OCI-LY7 (cell line): ENCODE measurements at regions not wholly inside any gene's neighbourhood (a gene's known extent, or its start where the extent isn't known, plus 50 kb on each side); places are given as distances from the start of the nearest gene placed in this dataset.

Experiments
- EZH2phosphoT487 ChIP-seq: fragments of 200-600 bp; sonication (generic); IDR thresholded peaks from 2 replicates; pipeline ENCODE4 v1.6.1; 2018; ENCODE audit warnings: low read depth, borderline replicate concordance, mild to moderate bottlenecking, mixed run types, antibody characterized with exemption, low read length, moderate library complexity, mixed read lengths
- TF ChIP-seq, protein P1 (sequence below): fragments of 200-600 bp; sonication (generic); conservative IDR thresholded peaks from 2 replicates; pipeline ENCODE4 v1.5.1; 2014; ENCODE audit warnings: mild to moderate bottlenecking, antibody characterized with exemption, low read length, moderate library complexity, mixed read lengths

- TF ChIP-seq, protein P1, sequence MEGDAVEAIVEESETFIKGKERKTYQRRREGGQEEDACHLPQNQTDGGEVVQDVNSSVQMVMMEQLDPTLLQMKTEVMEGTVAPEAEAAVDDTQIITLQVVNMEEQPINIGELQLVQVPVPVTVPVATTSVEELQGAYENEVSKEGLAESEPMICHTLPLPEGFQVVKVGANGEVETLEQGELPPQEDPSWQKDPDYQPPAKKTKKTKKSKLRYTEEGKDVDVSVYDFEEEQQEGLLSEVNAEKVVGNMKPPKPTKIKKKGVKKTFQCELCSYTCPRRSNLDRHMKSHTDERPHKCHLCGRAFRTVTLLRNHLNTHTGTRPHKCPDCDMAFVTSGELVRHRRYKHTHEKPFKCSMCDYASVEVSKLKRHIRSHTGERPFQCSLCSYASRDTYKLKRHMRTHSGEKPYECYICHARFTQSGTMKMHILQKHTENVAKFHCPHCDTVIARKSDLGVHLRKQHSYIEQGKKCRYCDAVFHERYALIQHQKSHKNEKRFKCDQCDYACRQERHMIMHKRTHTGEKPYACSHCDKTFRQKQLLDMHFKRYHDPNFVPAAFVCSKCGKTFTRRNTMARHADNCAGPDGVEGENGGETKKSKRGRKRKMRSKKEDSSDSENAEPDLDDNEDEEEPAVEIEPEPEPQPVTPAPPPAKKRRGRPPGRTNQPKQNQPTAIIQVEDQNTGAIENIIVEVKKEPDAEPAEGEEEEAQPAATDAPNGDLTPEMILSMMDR: no peak
- no peak for TF ChIP-seq EZH2phosphoT487
These were observed 341.3 kb upstream of the ADAMTS9 start for GRCh38 chr3:65029130-65029529.
